ENCODE measurements at regions not wholly inside any gene's neighbourhood (a gene's known extent, or its start where the extent isn't known, plus 50 kb on each side); places are given as distances from the start of the nearest gene placed in this dataset.

GRCh38 chr21:16535102-16535422 lies 805.3 kb downstream of the USP25 start:
- Histone ChIP-seq H3K36me3 (ENCODE audit: low read depth) (no peaks in the 10 kb centered on the region), H3K4me3 (no peak overlapping the region), H3K9me3 (no peaks in the 10 kb centered on the region), H3K4me1 (ENCODE audit: low read depth) (no peaks in the 10 kb centered on the region)
- DNase-seq (peak in 2 of 3 donors; percentile 14 to 53), ATAC-seq (no peak)
- no peak for TF ChIP-seq CTCF (IDR thresholded peaks at IDR 0.05)
- intact Hi-C loops (cut with DNase I, micrococcal nuclease) = no loop called here

GRCh38 chr21:16535626-16536025 lies 805.8 kb downstream of the USP25 start:
- DNase-seq (no peak), ATAC-seq (no peak)
- no peak for TF ChIP-seq CTCF (IDR thresholded peaks at IDR 0.05)
- Histone ChIP-seq H3K4me3 (no peak overlapping the region), H3K4me1 (ENCODE audit: low read depth) (no peaks in the 10 kb centered on the region), H3K9me3 (no peaks in the 10 kb centered on the region), H3K36me3 (ENCODE audit: low read depth) (no peaks in the 10 kb centered on the region)
- intact Hi-C loops (cut with DNase I, micrococcal nuclease) = no loop called here

- TF ChIP-seq CTCF (IDR thresholded peaks at IDR 0.05) = no peak
Measured at GRCh38 chr21:16536140-16536539, 806.4 kb downstream of the USP25 start.

GRCh38 chr21:16536643-16537434 lies 807.1 kb downstream of the USP25 start:
- ATAC-seq = no peak
- DNase-seq = no peak
- no peak overlapping the region for H3K4me3 ChIP-seq

More at GRCh38 chr21:16536140-16536539, 806.4 kb downstream of the USP25 start:
- Histone ChIP-seq H3K36me3 (ENCODE audit: low read depth) (no peaks in the 10 kb centered on the region), H3K4me1 (ENCODE audit: low read depth) (no peaks in the 10 kb centered on the region), H3K9me3 (no peaks in the 10 kb centered on the region), H3K4me3 (no peak overlapping the region)
- DNase-seq (no peak), ATAC-seq (no peak)
- intact Hi-C loops (cut with DNase I, micrococcal nuclease) = no loop called here

DNA sequence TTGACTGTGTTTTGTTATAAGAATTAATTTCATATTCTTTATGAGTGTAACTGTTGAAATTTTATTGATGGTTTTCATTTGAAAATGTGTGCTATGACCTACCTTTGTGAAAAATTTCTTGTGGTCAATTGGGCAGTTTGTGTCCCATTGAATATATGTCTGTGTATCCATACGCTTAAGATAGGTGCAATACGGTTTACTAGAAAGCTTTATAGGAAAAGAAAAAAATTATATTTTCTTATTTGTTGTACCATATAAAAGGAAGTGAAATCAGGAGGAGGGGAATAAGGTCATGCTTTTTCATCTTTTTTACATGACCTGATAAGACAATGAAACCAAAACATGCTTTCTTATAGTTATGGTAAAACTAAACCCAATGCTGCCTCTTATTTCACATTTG lies 807.7 kb downstream of the USP25 start:
- Histone ChIP-seq H3K9me3 (no peaks in the 10 kb centered on the region), H3K4me1 (ENCODE audit: low read depth) (no peaks in the 10 kb centered on the region), H3K36me3 (ENCODE audit: low read depth) (no peaks in the 10 kb centered on the region), H3K4me3 (no peak overlapping the region)
- TF ChIP-seq CTCF (IDR thresholded peaks at IDR 0.05) = no peak
- intact Hi-C loops (cut with DNase I, micrococcal nuclease) = no loop called here
- DNase-seq (no peak), ATAC-seq (no peak)

More at GRCh38 chr21:16536643-16537434, 807.1 kb downstream of the USP25 start:
- H3K4me1 ChIP-seq (ENCODE audit: low read depth) = no peaks in the 10 kb centered on the region
- H3K9me3 ChIP-seq = no peaks in the 10 kb centered on the region
- no peak for TF ChIP-seq CTCF (IDR thresholded peaks at IDR 0.05)
- no peaks in the 10 kb centered on the region for H3K36me3 ChIP-seq (ENCODE audit: low read depth)
- intact Hi-C loops (cut with DNase I, micrococcal nuclease) = no loop called here

Data from mucosa of descending colon (tissue), 3 donors.